HEK293T (cell line): ENCODE measurements at regions not wholly inside any gene's neighbourhood (a gene's known extent, or its start where the extent isn't known, plus 50 kb on each side); places are given as distances from the start of the nearest gene placed in this dataset.

Source experiments
- BHLHE40 ChIP-seq: fragments of 450-650 bp; IDR thresholded peaks from 2 replicates; pipeline ENCODE4 v1.6.1; 2016; ENCODE audit warnings: mild to moderate bottlenecking, moderate library complexity, borderline replicate concordance
- CTBP1 ChIP-seq: fragments of 450-650 bp; IDR thresholded peaks from 2 replicates; pipeline ENCODE4 v1.6.1; 2016; ENCODE audit warnings: borderline replicate concordance
- ELF4 ChIP-seq: fragments of 450-650 bp; IDR thresholded peaks from 2 replicates; pipeline ENCODE4 v1.6.1; 2017; ENCODE audit warnings: antibody characterized with exemption
- FOXA1 ChIP-seq: fragments of 450-650 bp; IDR thresholded peaks from 2 replicates; pipeline ENCODE4 v1.6.1; 2016; ENCODE audit warnings: mild to moderate bottlenecking
- FOXK2 ChIP-seq: fragments of 450-650 bp; IDR thresholded peaks from 2 replicates; pipeline ENCODE4 v1.6.1; 2016; ENCODE audit warnings: mild to moderate bottlenecking
- L3MBTL2 ChIP-seq: fragments of 450-650 bp; conservative IDR thresholded peaks from 2 replicates; pipeline ENCODE4 v1.6.1; 2016; ENCODE audit warnings: mild to moderate bottlenecking
- NFRKB ChIP-seq: fragments of 450-650 bp; IDR thresholded peaks from 2 replicates; pipeline ENCODE4 v1.6.1; 2016; ENCODE audit warnings: mild to moderate bottlenecking, moderate library complexity
- SUZ12 ChIP-seq: fragments of 450-650 bp; IDR thresholded peaks from 2 replicates; pipeline ENCODE4 v1.6.1; 2016; ENCODE audit warnings: mild to moderate bottlenecking
- TARDBP ChIP-seq: fragments of 450-650 bp; IDR thresholded peaks from 2 replicates; pipeline ENCODE4 v1.6.1; 2016

DNA sequence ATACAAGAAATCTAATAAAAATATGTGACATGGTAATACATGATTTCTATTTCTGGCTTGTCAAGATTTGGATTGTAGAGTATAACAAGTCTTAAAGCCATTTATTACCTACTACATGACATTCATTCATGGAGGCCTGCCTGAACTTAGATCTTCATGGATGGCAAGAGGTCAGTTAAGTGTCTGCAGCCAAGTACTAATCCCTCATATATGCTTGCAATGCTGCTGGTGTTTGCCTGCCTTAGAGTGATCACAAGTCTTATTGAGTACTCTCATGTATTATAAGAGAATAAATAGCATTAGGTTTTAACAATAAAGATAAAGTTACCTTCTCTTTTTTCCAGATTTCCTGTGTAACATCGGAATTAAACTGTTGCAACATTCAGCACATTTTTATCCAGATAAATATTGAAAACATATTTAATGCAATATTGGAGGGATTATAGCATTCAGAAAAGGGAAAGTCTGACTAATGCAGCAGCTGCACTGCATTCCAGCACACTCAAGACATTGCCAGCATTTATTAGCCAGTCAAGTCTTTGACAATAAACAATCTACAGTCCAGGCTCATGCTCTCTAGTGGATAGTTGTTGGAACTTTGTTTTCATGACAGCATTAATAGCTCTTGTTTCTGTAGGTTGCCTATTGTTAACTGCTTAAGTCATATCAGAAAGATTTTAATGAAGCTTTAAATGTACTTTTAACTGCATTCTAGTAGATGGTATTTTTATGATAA is 737.1 kb downstream of the FAT4 start:
- no peak for TF ChIP-seq SUZ12
- no peak for TF ChIP-seq BHLHE40
- no peak for TF ChIP-seq FOXK2
- TF ChIP-seq TARDBP: no peak
- TF ChIP-seq ELF4: no peak
- TF ChIP-seq NFRKB: no peak
- TF ChIP-seq FOXA1: no peak
- no peak for TF ChIP-seq L3MBTL2
- TF ChIP-seq CTBP1: no peak
